ENCODE measurements at regions not wholly inside any gene's neighbourhood (a gene's known extent, or its start where the extent isn't known, plus 50 kb on each side); places are given as distances from the start of the nearest gene placed in this dataset.

- TF ChIP-seq CTCF (IDR thresholded peaks at IDR 0.05; ENCODE audit: low read depth, low read length, poor library complexity, severe bottlenecking): no peak
- TF ChIP-seq EZH2phosphoT487 (IDR thresholded peaks at IDR 0.05; ENCODE audit: borderline replicate concordance, low read length): no peak
Observed at GRCh38 chr9:28212979-28213378, 639.7 kb upstream of the C9orf72 start.

Measured in DOHH2 (cell line).